ENCODE measurements at regions not wholly inside any gene's neighbourhood (a gene's known extent, or its start where the extent isn't known, plus 50 kb on each side); places are given as distances from the start of the nearest gene placed in this dataset.

DNA sequence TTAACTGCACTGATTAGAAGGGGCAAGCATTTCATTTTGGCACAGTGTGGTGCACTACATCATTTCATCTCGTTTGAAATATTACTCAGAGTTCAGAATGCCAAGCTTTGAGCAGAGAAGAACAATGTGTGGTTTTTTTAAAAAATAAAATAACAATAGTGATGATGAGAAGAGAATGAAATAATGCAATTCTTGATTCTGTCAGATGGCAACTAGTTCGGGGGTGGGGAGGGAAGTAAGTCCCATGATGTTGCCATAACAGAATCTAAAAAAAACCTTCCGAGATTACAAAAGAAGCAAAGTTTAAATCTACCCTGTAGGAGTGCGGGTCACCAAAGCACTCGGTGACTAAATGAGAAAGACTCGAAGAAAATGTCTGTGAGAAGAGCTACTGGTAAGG is 490.4 kb downstream of the NR4A2 start:
- TF ChIP-seq, protein P1, sequence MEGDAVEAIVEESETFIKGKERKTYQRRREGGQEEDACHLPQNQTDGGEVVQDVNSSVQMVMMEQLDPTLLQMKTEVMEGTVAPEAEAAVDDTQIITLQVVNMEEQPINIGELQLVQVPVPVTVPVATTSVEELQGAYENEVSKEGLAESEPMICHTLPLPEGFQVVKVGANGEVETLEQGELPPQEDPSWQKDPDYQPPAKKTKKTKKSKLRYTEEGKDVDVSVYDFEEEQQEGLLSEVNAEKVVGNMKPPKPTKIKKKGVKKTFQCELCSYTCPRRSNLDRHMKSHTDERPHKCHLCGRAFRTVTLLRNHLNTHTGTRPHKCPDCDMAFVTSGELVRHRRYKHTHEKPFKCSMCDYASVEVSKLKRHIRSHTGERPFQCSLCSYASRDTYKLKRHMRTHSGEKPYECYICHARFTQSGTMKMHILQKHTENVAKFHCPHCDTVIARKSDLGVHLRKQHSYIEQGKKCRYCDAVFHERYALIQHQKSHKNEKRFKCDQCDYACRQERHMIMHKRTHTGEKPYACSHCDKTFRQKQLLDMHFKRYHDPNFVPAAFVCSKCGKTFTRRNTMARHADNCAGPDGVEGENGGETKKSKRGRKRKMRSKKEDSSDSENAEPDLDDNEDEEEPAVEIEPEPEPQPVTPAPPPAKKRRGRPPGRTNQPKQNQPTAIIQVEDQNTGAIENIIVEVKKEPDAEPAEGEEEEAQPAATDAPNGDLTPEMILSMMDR (IDR thresholded peaks at IDR 0.05): no peak
- TF ChIP-seq POLR2A (IDR thresholded peaks at IDR 0.05): no peak
